ENCODE measurements at regions not wholly inside any gene's neighbourhood (a gene's known extent, or its start where the extent isn't known, plus 50 kb on each side); places are given as distances from the start of the nearest gene placed in this dataset.

DNA sequence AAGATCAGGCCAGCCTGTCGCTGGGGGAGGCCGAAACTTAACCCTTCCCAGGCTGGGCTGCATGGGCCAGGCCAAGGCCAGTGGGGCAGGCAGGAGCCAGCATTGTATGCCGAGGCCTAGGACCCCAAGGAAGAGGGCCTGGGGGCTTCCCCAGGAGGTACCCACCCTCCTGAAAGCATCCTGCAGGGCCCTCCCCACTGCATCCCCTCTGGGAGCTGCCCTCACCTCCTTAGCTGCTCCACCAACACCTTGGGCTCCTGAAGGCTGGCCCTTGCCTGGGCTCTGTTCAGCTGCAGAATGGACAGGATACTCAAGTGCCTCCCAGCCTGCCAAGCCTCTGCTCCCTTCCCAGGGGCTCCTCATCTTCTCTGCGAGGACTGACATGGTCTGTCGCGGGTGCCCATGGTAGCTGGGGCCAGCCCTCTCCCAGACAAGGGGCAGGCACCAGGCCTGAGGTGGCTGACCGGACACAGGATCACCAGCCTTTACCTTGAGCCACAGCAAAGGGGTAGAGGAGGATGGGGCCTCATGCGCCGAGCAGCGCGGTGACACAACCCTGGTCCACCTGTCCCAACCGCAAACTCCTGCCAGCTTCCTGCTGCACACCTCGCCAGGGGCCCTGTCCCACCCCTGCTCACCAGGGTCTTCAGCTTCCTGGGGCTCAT is 94.2 kb downstream of the MICALL2 start:
- FAIRE-seq (no peak), DNase-seq (ENCODE audit: low read depth, low spot score) (no peak)
- no peak overlapping the region for H3K9ac ChIP-seq (replicated peaks; ENCODE audit: extremely low read depth, insufficient read depth, low read length)
- H3K4me1 ChIP-seq (ENCODE audit: control insufficient read depth, extremely low read depth, insufficient read depth, low read length) = no peaks in the 10 kb centered on the region
- no peaks in the 10 kb centered on the region for H3K79me2 ChIP-seq (ENCODE audit: control insufficient read depth, insufficient read depth, low read length)
- no peak overlapping the region for H3K4me2 ChIP-seq (ENCODE audit: insufficient read depth, low read length)
- ChIA-PET POLR2A (no interaction called here), CTCF (no interaction called here)
- no peaks in the 10 kb centered on the region for H4K20me1 ChIP-seq (replicated peaks; ENCODE audit: control insufficient read depth, extremely low read depth, insufficient read depth, low read length)
- intact Hi-C loops (cut with micrococcal nuclease) (no loop called here), dilution Hi-C loops (cut with MboI; ENCODE audit: extremely low pct_ligation_motif_present, low sequenced_read_pairs) (no loop called here)
- H3K9me3 ChIP-seq (replicated peaks; ENCODE audit: control insufficient read depth, insufficient read depth, low read length) = no peaks in the 10 kb centered on the region
- H3K9me1 ChIP-seq (replicated peaks; ENCODE audit: control insufficient read depth, extremely low read depth, insufficient read depth, low read length) = no peaks in the 10 kb centered on the region
- H3K4me3 ChIP-seq (replicated peaks in 1 of 3; ENCODE audit: insufficient read depth in 1 of 3, low read depth in 1 of 3, low read length in 3 of 3) = no peak overlapping the region
- H3K27ac ChIP-seq (ENCODE audit: insufficient read depth, low read depth, low read length) = no peak overlapping the region
- TF ChIP-seq EZH2 (IDR thresholded peaks at IDR 0.05; ENCODE audit: borderline replicate concordance, low read depth, low read length, severe bottlenecking) = no peak
- TF ChIP-seq GATA2 (IDR thresholded peaks at IDR 0.05; ENCODE audit: insufficient read depth, insufficient read length, low read depth, low read length) = no peak
- TF ChIP-seq MYC (IDR thresholded peaks at IDR 0.05; ENCODE audit: low read depth, low read length) = no peak
- TF ChIP-seq FOS (IDR thresholded peaks at IDR 0.05; ENCODE audit: borderline replicate concordance, insufficient read depth, low read length) = no peak
- TF ChIP-seq, protein P1, sequence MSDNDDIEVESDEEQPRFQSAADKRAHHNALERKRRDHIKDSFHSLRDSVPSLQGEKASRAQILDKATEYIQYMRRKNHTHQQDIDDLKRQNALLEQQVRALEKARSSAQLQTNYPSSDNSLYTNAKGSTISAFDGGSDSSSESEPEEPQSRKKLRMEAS (IDR thresholded peaks at IDR 0.05; ENCODE audit: insufficient read depth, insufficient read length) = no peak
- no peak for TF ChIP-seq CTCF (IDR thresholded peaks at IDR 0.05; ENCODE audit: extremely low read depth in 1 of 2, insufficient read depth in 1 of 2, low read depth in 1 of 2, low read length in 2 of 2)
- TF ChIP-seq POLR2AphosphoS5 (IDR thresholded peaks at IDR 0.05; ENCODE audit: insufficient read depth, low read depth, low read length) = no peak
- TF ChIP-seq POLR2A (IDR thresholded peaks at IDR 0.05; ENCODE audit: low read depth, low read length) = no peak
- TF ChIP-seq JUN (IDR thresholded peaks at IDR 0.05; ENCODE audit: borderline replicate concordance, insufficient read depth, insufficient read length, low read depth) = no peak
- no TSS peak for BruUV-seq (replicated peaks)
- peaks cover 5 to 9% of the 10 kb centered on the region in 2 experiments for H3K27me3 ChIP-seq (ENCODE audit: control insufficient read depth in 2 of 2, insufficient read depth in 2 of 2, low read length in 2 of 2)
- no peak overlapping the region for H2AFZ ChIP-seq (ENCODE audit: low read depth, low read length)
- H3K36me3 ChIP-seq (ENCODE audit: control insufficient read depth in 2 of 2, extremely low read depth in 1 of 2, insufficient read depth in 2 of 2, low read length in 2 of 2) = no peaks in the 10 kb centered on the region
